ENCODE measurements at regions not wholly inside any gene's neighbourhood (a gene's known extent, or its start where the extent isn't known, plus 50 kb on each side); places are given as distances from the start of the nearest gene placed in this dataset.
"Not testable (repeated sequence)": the region's sequence is repeated elsewhere in the genome, so short reads cannot be mapped to it uniquely, and the experiment has no call there.

DNA sequence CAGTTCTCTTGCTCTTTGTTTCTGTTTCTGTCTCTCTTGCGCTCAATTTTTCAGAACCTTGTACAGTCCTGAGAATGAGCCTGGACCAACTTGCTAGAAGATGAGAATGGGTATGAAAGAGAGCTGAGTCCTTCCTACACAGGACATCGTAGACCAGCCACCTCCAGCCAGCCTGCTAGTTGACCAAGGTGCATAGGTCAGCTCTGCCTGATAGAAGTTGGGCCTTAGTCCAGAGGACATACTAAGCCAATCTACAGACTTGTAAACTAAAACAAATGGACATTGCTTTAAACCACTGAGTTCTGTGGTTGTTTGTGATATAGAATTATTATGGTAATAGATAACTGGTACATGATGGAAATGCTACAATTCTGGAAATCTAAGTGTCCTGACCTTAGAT, 236.4 kb upstream of the ZFP64 start:
- intact Hi-C loops (cut with DNase I; ENCODE audit: low total_unique reads): no loop called here
- no peaks in the 10 kb centered on the region for H3K9me3 ChIP-seq
- H3K36me3 ChIP-seq: no peaks in the 10 kb centered on the region
- no peak overlapping the region for H3K4me3 ChIP-seq
- in situ Hi-C loops (cut with MboI; ENCODE audit: low pct_ligation_motif_present in 1 of 4, low pct_unique_long_range_greater_than_20kb in 1 of 4, low sequenced_read_pairs in 3 of 4): no loop called here
- no peaks in the 10 kb centered on the region for H3K27me3 ChIP-seq
- 89 to 100% methylated on average over 1 to 2 of the region's 2 CpGs for WGBS, 2 donors (ENCODE audit: low coverage in 1 of 2)
- H3K4me1 ChIP-seq: no peaks in the 10 kb centered on the region
- DNase-seq: no peak
- TF ChIP-seq, protein P1, sequence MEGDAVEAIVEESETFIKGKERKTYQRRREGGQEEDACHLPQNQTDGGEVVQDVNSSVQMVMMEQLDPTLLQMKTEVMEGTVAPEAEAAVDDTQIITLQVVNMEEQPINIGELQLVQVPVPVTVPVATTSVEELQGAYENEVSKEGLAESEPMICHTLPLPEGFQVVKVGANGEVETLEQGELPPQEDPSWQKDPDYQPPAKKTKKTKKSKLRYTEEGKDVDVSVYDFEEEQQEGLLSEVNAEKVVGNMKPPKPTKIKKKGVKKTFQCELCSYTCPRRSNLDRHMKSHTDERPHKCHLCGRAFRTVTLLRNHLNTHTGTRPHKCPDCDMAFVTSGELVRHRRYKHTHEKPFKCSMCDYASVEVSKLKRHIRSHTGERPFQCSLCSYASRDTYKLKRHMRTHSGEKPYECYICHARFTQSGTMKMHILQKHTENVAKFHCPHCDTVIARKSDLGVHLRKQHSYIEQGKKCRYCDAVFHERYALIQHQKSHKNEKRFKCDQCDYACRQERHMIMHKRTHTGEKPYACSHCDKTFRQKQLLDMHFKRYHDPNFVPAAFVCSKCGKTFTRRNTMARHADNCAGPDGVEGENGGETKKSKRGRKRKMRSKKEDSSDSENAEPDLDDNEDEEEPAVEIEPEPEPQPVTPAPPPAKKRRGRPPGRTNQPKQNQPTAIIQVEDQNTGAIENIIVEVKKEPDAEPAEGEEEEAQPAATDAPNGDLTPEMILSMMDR (IDR thresholded peaks at IDR 0.05): no peak
- TF ChIP-seq POLR2A (IDR thresholded peaks at IDR 0.05): no peak
- no peak for TF ChIP-seq POLR2AphosphoS5 (IDR thresholded peaks at IDR 0.05)
- no peak for TF ChIP-seq EP300 (IDR thresholded peaks at IDR 0.05; ENCODE audit: low read depth)
- no peak overlapping the region for H3K27ac ChIP-seq

GRCh38 chr20:52426856-52427255, 235.3 kb upstream of the ZFP64 start:
- TF ChIP-seq, protein P1 (IDR thresholded peaks at IDR 0.05): no peak
- TF ChIP-seq EP300 (IDR thresholded peaks at IDR 0.05; ENCODE audit: low read depth) (no peak), POLR2AphosphoS5 (IDR thresholded peaks at IDR 0.05) (no peak), POLR2A (IDR thresholded peaks at IDR 0.05) (no peak)

GRCh38 chr20:52425701-52426100, 234.1 kb upstream of the ZFP64 start:
- 51 to 59% methylated on average over 5 of the region's 5 CpGs for WGBS, 2 donors (ENCODE audit: low coverage in 1 of 2)
- H3K27ac ChIP-seq: no peak overlapping the region
- H3K4me3 ChIP-seq: no peak overlapping the region
- no peaks in the 10 kb centered on the region for H3K4me1 ChIP-seq
- no peaks in the 10 kb centered on the region for H3K36me3 ChIP-seq
- no peaks in the 10 kb centered on the region for H3K27me3 ChIP-seq
- H3K9me3 ChIP-seq: no peaks in the 10 kb centered on the region
- no peak for DNase-seq
- no peak for TF ChIP-seq EP300 (IDR thresholded peaks at IDR 0.05; ENCODE audit: low read depth)
- TF ChIP-seq, protein P1 (IDR thresholded peaks at IDR 0.05): no peak
- intact Hi-C loops (cut with DNase I; ENCODE audit: low total_unique reads): no loop called here
- in situ Hi-C loops (cut with MboI; ENCODE audit: low pct_ligation_motif_present in 1 of 4, low pct_unique_long_range_greater_than_20kb in 1 of 4, low sequenced_read_pairs in 3 of 4): no loop called here

More at GRCh38 chr20:52426856-52427255, 235.3 kb upstream of the ZFP64 start:
- Histone ChIP-seq H3K4me1 (no peaks in the 10 kb centered on the region), H3K36me3 (no peaks in the 10 kb centered on the region), H3K4me3 (no peak overlapping the region), H3K27me3 (no peaks in the 10 kb centered on the region), H3K27ac (no peak overlapping the region), H3K9me3 (no peaks in the 10 kb centered on the region)
- no peak for DNase-seq
- intact Hi-C loops (cut with DNase I; ENCODE audit: low total_unique reads): no loop called here
- WGBS, 2 donors (ENCODE audit: low coverage in 1 of 2): 78 to 100% methylated on average over 1 to 2 of the region's 2 CpGs
- in situ Hi-C loops (cut with MboI; ENCODE audit: low pct_ligation_motif_present in 1 of 4, low pct_unique_long_range_greater_than_20kb in 1 of 4, low sequenced_read_pairs in 3 of 4): no loop called here

GRCh38 chr20:52425253-52425652, 233.7 kb upstream of the ZFP64 start:
- Histone ChIP-seq H3K4me1 (no peaks in the 10 kb centered on the region), H3K36me3 (no peaks in the 10 kb centered on the region), H3K27ac (no peak overlapping the region), H3K4me3 (no peak overlapping the region), H3K9me3 (no peaks in the 10 kb centered on the region), H3K27me3 (no peaks in the 10 kb centered on the region)
- DNase-seq: no peak
- intact Hi-C loops (cut with DNase I; ENCODE audit: low total_unique reads): no loop called here
- in situ Hi-C loops (cut with MboI; ENCODE audit: low pct_ligation_motif_present in 1 of 4, low pct_unique_long_range_greater_than_20kb in 1 of 4, low sequenced_read_pairs in 3 of 4): no loop called here
- WGBS, 2 donors (ENCODE audit: low coverage in 1 of 2): 50 to 58% methylated on average over 9 of the region's 9 CpGs
- no peak for TF ChIP-seq POLR2A (IDR thresholded peaks at IDR 0.05)
- no peak for TF ChIP-seq POLR2AphosphoS5 (IDR thresholded peaks at IDR 0.05)
- TF ChIP-seq, protein P1 (IDR thresholded peaks at IDR 0.05): no peak

DNA sequence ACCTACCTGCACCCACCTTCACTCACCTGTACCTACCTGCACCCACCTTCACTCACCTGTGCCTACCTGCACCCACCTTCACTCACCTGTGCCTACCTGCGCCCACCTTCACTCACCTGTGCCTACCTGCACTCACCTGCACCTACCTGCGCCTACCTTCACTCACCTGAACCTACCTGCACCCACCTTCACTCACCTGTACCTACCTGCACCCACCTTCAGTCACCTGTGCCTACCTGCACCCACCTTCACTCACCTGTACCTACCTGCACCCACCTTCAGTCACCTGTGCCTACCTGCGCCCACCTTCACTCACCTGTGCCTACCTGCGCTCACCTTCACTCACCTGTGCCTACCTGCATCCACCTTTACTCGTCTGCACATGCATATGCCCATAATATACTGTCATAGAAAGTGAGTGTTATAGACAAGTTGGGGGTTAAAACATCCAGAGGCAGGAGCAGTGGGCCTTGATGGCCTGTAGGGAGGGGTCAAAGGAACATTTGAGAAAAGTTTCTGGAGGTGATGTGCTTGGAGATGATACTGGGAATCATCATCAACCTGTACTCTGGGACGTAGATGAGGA, 232.9 kb upstream of the ZFP64 start:
- H3K27me3 ChIP-seq; H3K27ac ChIP-seq; H3K4me1 ChIP-seq; H3K9me3 ChIP-seq; in situ Hi-C loops (cut with MboI; ENCODE audit: low pct_ligation_motif_present in 1 of 4, low pct_unique_long_range_greater_than_20kb in 1 of 4, low sequenced_read_pairs in 3 of 4); H3K4me3 ChIP-seq; DNase-seq; intact Hi-C loops (cut with DNase I; ENCODE audit: low total_unique reads); H3K36me3 ChIP-seq: not testable (repeated sequence)
- 80 to 85% methylated on average over 6 of the region's 6 CpGs for WGBS, 2 donors (ENCODE audit: low coverage in 1 of 2)

GRCh38 chr20:52423536-52424140, 232.1 kb upstream of the ZFP64 start:
- H3K9me3 ChIP-seq; intact Hi-C loops (cut with DNase I; ENCODE audit: low total_unique reads); H3K4me3 ChIP-seq; H3K36me3 ChIP-seq; H3K27ac ChIP-seq; DNase-seq; H3K27me3 ChIP-seq; H3K4me1 ChIP-seq; in situ Hi-C loops (cut with MboI; ENCODE audit: low pct_ligation_motif_present in 1 of 4, low pct_unique_long_range_greater_than_20kb in 1 of 4, low sequenced_read_pairs in 3 of 4): not testable (repeated sequence)
- WGBS, 2 donors (ENCODE audit: low coverage in 1 of 2): 0 to 53% methylated on average over 1 to 4 of the region's 4 CpGs
